OCI-LY7 (cell line): ENCODE measurements at regions not wholly inside any gene's neighbourhood (a gene's known extent, or its start where the extent isn't known, plus 50 kb on each side); places are given as distances from the start of the nearest gene placed in this dataset.

Experiments
- CTCF ChIP-seq: fragments of 200-600 bp; sonication (generic); conservative IDR thresholded peaks from 2 replicates; pipeline ENCODE4 v1.5.1; 2014; ENCODE audit warnings: mild to moderate bottlenecking, antibody characterized with exemption, low read length, moderate library complexity, mixed read lengths
- EZH2phosphoT487 ChIP-seq: fragments of 200-600 bp; sonication (generic); IDR thresholded peaks from 2 replicates; pipeline ENCODE4 v1.6.1; 2018; ENCODE audit warnings: low read depth, borderline replicate concordance, mild to moderate bottlenecking, mixed run types, antibody characterized with exemption, low read length, moderate library complexity, mixed read lengths

GRCh38 chr2:118678985-118679384 is 168.5 kb downstream of the EN1 start:
- TF ChIP-seq CTCF (no peak), EZH2phosphoT487 (no peak)
